Effector CD8-positive, alpha-beta T cell (primary cell): ENCODE measurements at regions not wholly inside any gene's neighbourhood (a gene's known extent, or its start where the extent isn't known, plus 50 kb on each side); places are given as distances from the start of the nearest gene placed in this dataset.
"Not testable (repeated sequence)": the region's sequence is repeated elsewhere in the genome, so short reads cannot be mapped to it uniquely, and the experiment has no call there.

Experiments
- DNase-seq: peaks from one replicate; lab custom pipeline; 2025; lab: John Stamatoyannopoulos, UW

GRCh38 chr10:9901971-9902370 is 1115.7 kb upstream of the CELF2 start:
- no peak for DNase-seq

GRCh38 chr10:9910446-9910845 is 1107.2 kb upstream of the CELF2 start:
- no peak for DNase-seq

- no peak for DNase-seq
Observed at GRCh38 chr10:9911488-9911887, 1106.2 kb upstream of the CELF2 start.

- DNase-seq, result no peak
Observed at GRCh38 chr10:9913876-9914514, 1103.7 kb upstream of the CELF2 start.

- no peak for DNase-seq
Observed at GRCh38 chr10:9921544-9921943, 1096.1 kb upstream of the CELF2 start.

- no peak for DNase-seq
Observed at GRCh38 chr10:9922126-9922870, 1095.4 kb upstream of the CELF2 start.

- DNase-seq, result no peak
Observed at GRCh38 chr10:9926003-9926402, 1091.7 kb upstream of the CELF2 start.

GRCh38 chr10:9926881-9927280 is 1090.8 kb upstream of the CELF2 start:
- no peak for DNase-seq

GRCh38 chr10:9939716-9940115 is 1078.0 kb upstream of the CELF2 start:
- DNase-seq, result no peak

GRCh38 chr10:9944690-9945089 is 1073.0 kb upstream of the CELF2 start:
- DNase-seq, result no peak

GRCh38 chr10:9950070-9950469 is 1067.6 kb upstream of the CELF2 start:
- DNase-seq, result no peak

GRCh38 chr10:9951481-9952257 is 1066.0 kb upstream of the CELF2 start:
- DNase-seq, result no peak

- no peak for DNase-seq
Observed at GRCh38 chr10:9957351-9957750, 1060.3 kb upstream of the CELF2 start.

- DNase-seq, result not testable (repeated sequence)
Observed at GRCh38 chr10:9957876-9958275, 1059.8 kb upstream of the CELF2 start.

- DNase-seq, result no peak
Observed at GRCh38 chr10:9965341-9965740, 1052.3 kb upstream of the CELF2 start.

- DNase-seq, result no peak
Observed at GRCh38 chr10:9986786-9987185, 1030.9 kb upstream of the CELF2 start.

GRCh38 chr10:9987197-9987596 is 1030.5 kb upstream of the CELF2 start:
- DNase-seq, result no peak

GRCh38 chr10:9992661-9993060 is 1025.0 kb upstream of the CELF2 start:
- no peak for DNase-seq

GRCh38 chr10:9994131-9994530 is 1023.5 kb upstream of the CELF2 start:
- no peak for DNase-seq

- DNase-seq, result no peak
Observed at GRCh38 chr10:9999627-10000026, 1018.0 kb upstream of the CELF2 start.

GRCh38 chr10:10007957-10008356 is 1009.7 kb upstream of the CELF2 start:
- no peak for DNase-seq

- DNase-seq, result no peak
Observed at GRCh38 chr10:10010397-10010796, 1007.3 kb upstream of the CELF2 start.

- no peak for DNase-seq
Observed at GRCh38 chr10:10014846-10015245, 1002.8 kb upstream of the CELF2 start.
